ENCODE measurements at regions not wholly inside any gene's neighbourhood (a gene's known extent, or its start where the extent isn't known, plus 50 kb on each side); places are given as distances from the start of the nearest gene placed in this dataset.
A peak's percentile ranks its signal among the peaks of the same experiment; 100 is the strongest.

DNA sequence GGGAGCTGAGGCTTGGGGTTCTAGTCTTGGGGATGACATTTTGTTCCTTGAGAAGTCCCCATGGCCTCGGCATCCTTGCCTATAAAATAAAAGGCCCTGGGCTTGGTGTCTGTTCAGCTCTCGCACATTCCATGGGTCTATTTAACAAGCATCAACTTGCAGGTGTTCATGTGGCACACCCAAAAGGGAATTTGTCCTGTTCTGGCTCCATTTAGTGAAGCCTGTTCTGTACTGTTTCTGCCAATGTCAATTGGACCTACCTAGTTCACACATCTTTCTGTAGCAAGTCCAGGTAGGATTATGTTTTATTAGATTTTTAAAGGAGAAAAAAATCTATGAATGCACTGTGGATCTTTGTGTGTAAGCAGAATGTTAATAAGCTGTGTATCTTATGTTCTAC lies 262.0 kb downstream of the HIVEP2 start:
- no peak for DNase-seq

GRCh38 chr6:142683714-142684141 lies 261.2 kb downstream of the HIVEP2 start:
- no peak for DNase-seq

- no peak for DNase-seq
These were observed 260.6 kb downstream of the HIVEP2 start for GRCh38 chr6:142684371-142684770.

GRCh38 chr6:142685852-142686506 lies 259.0 kb downstream of the HIVEP2 start:
- no peak for DNase-seq

GRCh38 chr6:142686507-142686887 lies 258.5 kb downstream of the HIVEP2 start:
- no peak for DNase-seq

GRCh38 chr6:142692942-142693341 lies 252.0 kb downstream of the HIVEP2 start:
- DNase-seq, result peak; percentile 58 to 74

- no peak for DNase-seq
These were observed 251.5 kb downstream of the HIVEP2 start for GRCh38 chr6:142693441-142693840.

DNA sequence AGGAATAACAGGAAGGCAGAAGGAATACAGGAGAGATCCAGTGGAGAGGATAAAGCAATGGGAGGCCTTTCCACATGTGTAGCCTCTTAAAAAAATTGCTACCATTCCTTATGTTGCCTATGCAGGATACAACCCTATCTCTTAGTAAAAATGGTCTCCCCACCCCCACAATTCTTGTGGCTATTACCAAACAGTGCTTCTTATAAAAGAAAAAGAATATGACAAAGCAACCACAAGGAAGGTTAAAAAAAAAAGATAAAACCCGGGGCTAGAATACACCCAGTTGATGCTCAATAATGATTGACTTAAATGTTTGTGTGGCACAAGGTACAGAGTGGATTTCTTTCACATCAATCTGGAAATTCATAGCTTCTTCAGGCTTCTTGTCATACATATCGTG lies 250.9 kb downstream of the HIVEP2 start:
- no peak for DNase-seq

- DNase-seq, result no peak
These were observed 250.0 kb downstream of the HIVEP2 start for GRCh38 chr6:142695016-142695415.

DNA sequence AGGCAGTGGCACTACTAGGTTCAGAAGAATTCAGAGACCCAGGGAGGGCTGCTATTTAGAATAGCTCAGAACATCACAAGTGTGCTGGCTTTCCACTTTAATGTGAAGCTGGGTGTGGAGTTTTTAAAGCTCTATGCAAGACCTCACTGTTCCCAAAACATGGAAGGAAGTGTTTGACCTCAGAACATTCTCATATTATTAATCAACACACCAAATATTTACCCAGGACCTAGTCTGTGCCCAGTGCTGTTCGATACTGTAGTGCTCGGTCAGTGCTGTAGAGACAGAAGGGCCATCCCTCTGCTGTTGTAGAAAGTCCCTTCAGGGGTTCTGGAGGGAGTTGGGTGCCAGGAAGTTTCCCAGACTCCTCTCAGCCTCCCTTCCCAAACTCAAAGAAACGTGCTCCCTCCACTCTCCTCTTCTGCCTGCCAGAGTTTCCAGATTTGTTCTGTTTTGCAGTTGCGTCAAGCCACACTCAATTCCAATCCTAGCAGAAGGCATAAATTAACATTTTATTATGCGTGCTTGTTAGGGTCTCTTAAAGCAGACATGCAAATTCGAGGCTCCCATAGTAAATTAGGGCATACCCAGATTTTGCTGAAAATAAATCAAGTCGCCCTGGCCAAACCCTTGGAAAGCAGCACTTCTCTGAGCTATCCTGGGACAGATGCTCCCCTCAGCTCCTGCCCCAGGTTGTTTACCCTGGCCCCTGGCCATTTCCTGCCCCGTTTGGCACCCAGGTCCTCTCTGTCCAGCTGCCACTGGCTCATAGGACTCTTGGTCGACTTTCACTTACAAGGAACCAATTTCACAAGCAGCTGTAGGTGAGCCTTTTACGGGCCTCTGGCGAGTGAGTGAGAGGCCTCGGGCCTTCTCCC lies 248.6 kb downstream of the HIVEP2 start:
- no peak for DNase-seq

DNA sequence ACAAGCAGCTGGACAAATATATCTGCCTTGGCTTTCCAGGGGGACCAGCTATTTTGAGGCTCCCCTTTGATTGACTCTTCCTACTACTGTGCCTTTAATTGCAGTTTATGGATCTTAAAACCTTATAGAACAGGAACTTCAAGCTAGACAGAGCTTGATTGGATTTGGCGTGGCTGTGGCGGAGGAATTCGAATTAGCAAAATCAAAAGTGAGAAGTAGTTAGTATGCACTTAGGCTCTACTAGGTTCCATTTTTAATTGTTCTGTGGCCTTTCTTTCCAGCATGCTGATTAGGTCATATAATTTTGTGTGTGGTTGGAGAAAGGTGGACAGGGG lies 248.0 kb downstream of the HIVEP2 start:
- no peak for DNase-seq

GRCh38 chr6:142697922-142698321 lies 247.1 kb downstream of the HIVEP2 start:
- DNase-seq, result no peak

DNA sequence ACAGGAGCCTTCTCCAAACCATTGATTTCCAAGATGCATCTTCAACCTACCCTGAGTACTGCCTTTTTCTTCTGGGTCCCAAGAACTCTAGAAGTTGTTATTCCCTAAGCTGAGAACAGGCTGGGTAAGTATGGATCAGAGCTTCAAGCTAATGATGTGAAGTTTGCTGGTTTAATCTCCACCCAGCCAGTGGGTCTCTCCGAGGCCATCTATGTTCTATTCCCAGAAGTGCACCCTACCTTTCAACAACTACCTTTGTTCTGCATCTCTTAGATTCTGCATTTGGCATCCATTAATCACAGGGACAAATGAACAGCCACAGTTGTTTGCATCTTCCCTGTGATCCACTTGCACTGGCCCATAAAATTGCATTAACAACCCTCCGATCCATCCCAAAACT lies 246.2 kb downstream of the HIVEP2 start:
- DNase-seq, result no peak

DNA sequence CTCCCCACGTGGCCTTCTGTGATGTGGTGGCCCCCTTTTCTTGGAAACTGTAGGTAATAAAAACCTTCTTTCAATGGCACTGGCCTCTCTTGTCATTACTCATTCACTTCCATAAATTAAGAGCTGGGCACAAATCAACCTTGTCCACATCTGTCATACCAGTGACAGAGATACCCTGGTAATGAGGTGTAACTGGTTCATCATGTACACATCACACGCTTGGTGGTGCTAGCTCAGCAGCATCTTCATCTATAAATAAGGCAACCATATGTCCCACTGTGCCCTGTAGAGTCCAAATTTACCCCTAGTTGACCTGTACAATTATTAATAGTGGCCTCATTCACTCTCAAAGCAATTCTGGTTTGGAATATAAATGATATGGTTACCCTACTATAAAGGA lies 245.6 kb downstream of the HIVEP2 start:
- DNase-seq, result no peak

DNA sequence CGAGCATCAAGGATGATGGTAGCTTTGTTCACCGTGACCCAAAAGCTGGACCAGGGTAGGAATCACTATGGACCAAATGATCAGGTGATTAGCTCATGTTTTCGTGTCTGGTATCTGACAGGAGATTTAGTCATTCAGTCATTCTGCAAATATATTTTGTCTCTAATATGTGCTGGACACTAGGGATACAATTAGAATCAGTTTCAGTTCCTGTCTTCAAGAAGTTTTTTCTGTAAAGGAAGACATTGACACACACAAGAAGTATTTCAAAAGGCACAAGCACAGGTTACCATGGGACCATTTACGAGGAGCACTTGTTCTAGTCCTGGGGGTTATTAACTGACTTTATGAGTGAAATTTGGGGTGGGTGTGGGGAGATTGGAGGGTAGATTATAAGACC lies 244.9 kb downstream of the HIVEP2 start:
- DNase-seq, result no peak

GRCh38 chr6:142700671-142701312 lies 244.2 kb downstream of the HIVEP2 start:
- DNase-seq, result no peak
